ENCODE measurements at regions not wholly inside any gene's neighbourhood (a gene's known extent, or its start where the extent isn't known, plus 50 kb on each side); places are given as distances from the start of the nearest gene placed in this dataset.

- no peak for DNase-seq
These were observed 418.6 kb downstream of the TUSC7 start for GRCh38 chr3:117128133-117128532.

GRCh38 chr3:117128872-117129271, 419.3 kb downstream of the TUSC7 start:
- DNase-seq = peak; percentile 55

- DNase-seq = no peak
These were observed 419.9 kb downstream of the TUSC7 start for GRCh38 chr3:117129516-117129915.

GRCh38 chr3:117130222-117130621, 420.6 kb downstream of the TUSC7 start:
- DNase-seq = no peak

GRCh38 chr3:117131259-117131658, 421.7 kb downstream of the TUSC7 start:
- no peak for DNase-seq

GRCh38 chr3:117133066-117133465, 423.5 kb downstream of the TUSC7 start:
- DNase-seq = no peak

GRCh38 chr3:117135207-117135606, 425.6 kb downstream of the TUSC7 start:
- no peak for DNase-seq

GRCh38 chr3:117136003-117136402, 426.4 kb downstream of the TUSC7 start:
- no peak for DNase-seq

GRCh38 chr3:117137065-117137464, 427.5 kb downstream of the TUSC7 start:
- no peak for DNase-seq

- no peak for DNase-seq
These were observed 430.1 kb downstream of the TUSC7 start for GRCh38 chr3:117139681-117140080.

- DNase-seq = no peak
These were observed 432.2 kb downstream of the TUSC7 start for GRCh38 chr3:117141812-117142211.

- no peak for DNase-seq
These were observed 435.3 kb downstream of the TUSC7 start for GRCh38 chr3:117144853-117145252.

GRCh38 chr3:117145677-117146076, 436.1 kb downstream of the TUSC7 start:
- DNase-seq = no peak

GRCh38 chr3:117146571-117146970, 437.0 kb downstream of the TUSC7 start:
- no peak for DNase-seq

- DNase-seq = no peak
These were observed 440.0 kb downstream of the TUSC7 start for GRCh38 chr3:117149584-117149983.

- no peak for DNase-seq
These were observed 441.0 kb downstream of the TUSC7 start for GRCh38 chr3:117150628-117151027.

GRCh38 chr3:117160176-117160575, 450.6 kb downstream of the TUSC7 start:
- DNase-seq = no peak

GRCh38 chr3:117161816-117162215, 452.2 kb downstream of the TUSC7 start:
- DNase-seq = no peak

GRCh38 chr3:117165176-117165575, 455.6 kb downstream of the TUSC7 start:
- DNase-seq = no peak

GRCh38 chr3:117165601-117166051, 456.0 kb downstream of the TUSC7 start:
- DNase-seq = no peak

GRCh38 chr3:117168896-117169295, 459.3 kb downstream of the TUSC7 start:
- no peak for DNase-seq

GRCh38 chr3:117170094-117170493, 460.5 kb downstream of the TUSC7 start:
- DNase-seq = no peak

GRCh38 chr3:117171124-117171523, 461.5 kb downstream of the TUSC7 start:
- no peak for DNase-seq

- DNase-seq = peak; percentile 36
These were observed 462.8 kb downstream of the TUSC7 start for GRCh38 chr3:117172426-117172825.

GRCh38 chr3:117181222-117181621, 471.6 kb downstream of the TUSC7 start:
- DNase-seq = no peak

All from left kidney (tissue), 1 donor.